Inferior parietal cortex (tissue), 1 donor: ENCODE measurements at regions not wholly inside any gene's neighbourhood (a gene's known extent, or its start where the extent isn't known, plus 50 kb on each side); places are given as distances from the start of the nearest gene placed in this dataset.
"Not testable (repeated sequence)": the region's sequence is repeated elsewhere in the genome, so short reads cannot be mapped to it uniquely, and the experiment has no call there.

Experiments used
- DNase-seq: peaks from one replicate; pipeline ENCODE4 v3.0.0-alpha.2; 2016; ENCODE audit errors: extremely low spot score

DNA sequence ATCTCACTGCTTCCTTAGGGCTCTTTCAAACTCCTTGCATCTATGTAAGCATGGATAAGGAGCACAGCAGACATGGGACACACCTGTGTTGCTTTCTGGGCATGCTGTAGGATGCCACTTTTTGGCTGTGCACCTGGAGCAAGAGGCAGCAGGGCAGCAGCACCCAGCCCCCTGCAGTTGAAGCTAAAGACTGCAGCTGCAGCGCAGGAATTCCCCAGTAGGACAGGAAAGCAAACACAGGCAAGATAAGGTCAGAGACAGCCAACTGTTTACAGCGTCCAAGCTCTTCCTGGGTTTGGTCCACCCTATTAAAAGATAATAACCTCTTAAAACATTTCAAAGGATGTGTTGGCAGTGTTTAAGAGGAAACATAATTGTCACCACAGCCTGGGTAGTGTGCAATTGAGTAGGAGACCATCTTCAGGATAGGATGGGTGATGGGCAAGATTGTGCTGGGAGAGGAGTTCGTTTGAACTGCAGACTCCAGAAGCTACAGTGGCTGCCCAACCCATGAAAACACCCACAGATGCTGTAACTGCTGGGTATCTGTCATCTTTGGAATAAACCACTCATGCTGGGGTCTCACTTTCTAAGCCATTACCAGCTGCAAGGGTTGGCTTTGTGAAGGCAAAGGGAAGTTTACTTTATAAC, 242.3 kb upstream of the PLGLB1 start:
- not testable (repeated sequence) for DNase-seq

DNA sequence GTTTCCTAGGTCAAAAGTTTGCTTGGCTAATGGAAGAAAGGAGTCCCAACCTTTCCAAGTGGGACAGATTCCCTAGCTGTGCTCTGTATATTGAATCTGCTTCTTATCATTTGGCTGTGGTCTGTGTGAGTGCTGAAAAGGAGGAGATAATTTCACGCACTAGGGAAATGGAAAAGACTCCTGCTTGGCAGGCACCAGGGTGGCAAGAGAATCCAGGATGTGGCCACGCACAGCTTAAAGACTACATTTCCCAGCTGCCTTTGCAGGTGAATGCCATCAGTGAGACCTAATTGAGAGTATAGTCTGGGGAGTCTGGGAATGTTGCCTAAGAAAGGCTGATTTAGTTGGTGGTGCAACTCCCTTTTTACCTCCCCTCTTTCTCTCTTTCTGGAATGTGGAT, 253.5 kb upstream of the PLGLB1 start:
- DNase-seq: not testable (repeated sequence)

GRCh38 chr2:87275974-87276629, 254.5 kb upstream of the PLGLB1 start:
- not testable (repeated sequence) for DNase-seq

GRCh38 chr2:87276673-87277072, 255.0 kb upstream of the PLGLB1 start:
- not testable (repeated sequence) for DNase-seq

GRCh38 chr2:87277734-87278133, 256.1 kb upstream of the PLGLB1 start:
- not testable (repeated sequence) for DNase-seq

DNA sequence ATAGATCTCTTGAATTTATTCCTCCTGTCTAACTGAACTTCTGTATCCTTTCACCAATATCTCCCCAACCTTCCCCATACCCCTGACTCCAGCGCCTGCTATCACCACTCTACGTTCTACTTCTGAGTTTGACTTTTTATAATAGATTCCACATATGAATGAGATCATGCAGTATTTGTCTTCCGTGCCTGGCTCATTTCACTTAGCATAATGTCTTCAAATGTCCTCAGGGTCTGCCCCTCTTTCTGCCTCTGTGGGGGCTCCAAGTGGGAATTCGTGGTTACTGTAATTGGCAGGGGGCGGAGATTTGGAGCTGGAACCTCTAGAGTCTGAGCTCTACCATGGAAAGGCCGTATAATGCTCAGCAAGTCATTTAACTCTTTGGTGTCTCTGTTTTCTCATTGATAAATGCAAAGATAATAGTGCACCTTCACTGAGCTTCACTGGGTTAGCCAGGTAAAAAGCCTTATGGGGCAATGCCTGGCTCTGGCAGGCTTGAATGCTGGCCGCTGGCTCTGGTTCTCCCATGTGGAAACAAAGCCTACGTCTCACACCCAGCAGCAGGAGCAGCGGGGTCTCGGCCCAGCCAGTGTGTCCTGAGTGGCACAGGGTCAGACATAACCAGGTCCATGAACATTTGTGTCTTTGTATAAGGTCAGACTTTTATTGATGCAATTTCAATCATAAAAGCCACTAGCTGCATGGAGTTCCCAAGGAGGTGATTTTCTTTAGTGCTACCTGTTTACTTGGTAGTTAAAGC, 259.1 kb upstream of the PLGLB1 start:
- not testable (repeated sequence) for DNase-seq

GRCh38 chr2:87283735-87284470, 262.3 kb upstream of the PLGLB1 start:
- not testable (repeated sequence) for DNase-seq

GRCh38 chr2:87284471-87284772, 262.8 kb upstream of the PLGLB1 start:
- not testable (repeated sequence) for DNase-seq

GRCh38 chr2:87285139-87285538, 263.5 kb upstream of the PLGLB1 start:
- DNase-seq: not testable (repeated sequence)

DNA sequence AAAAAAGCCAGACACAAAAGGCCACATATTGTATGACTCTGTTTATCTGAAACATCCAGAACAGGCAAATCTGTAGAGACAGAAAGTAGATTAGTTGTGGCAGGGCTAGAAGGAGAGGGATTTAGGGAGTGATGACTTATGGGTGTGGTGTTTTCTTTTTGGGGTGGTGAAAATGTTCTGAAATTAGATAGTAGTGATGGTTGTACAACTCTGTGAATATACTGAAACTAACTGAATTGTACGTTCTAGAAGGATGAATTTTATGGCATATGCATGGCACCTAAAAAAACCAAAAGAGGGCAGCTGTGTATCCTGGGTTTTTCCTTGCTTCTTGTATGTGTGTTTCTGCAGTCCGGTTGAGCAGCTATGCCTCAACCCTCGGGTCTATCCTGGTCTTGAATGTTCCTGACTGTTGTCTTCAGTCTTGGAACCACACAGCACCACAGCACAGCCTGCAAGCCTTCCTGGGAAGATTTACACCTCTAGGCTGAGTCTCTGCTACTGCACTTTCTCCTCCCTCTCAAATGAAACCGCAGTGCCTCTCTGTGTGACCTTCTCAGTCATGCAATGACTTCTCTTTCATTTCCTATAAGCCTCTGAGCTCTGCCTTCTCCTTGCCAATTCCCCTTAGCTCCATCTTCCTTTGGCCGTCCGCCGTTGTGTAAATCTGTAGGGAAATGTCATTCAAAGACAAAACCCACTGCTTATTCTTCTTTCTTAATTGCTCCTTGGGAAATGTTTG, 269.1 kb upstream of the PLGLB1 start:
- not testable (repeated sequence) for DNase-seq

DNA sequence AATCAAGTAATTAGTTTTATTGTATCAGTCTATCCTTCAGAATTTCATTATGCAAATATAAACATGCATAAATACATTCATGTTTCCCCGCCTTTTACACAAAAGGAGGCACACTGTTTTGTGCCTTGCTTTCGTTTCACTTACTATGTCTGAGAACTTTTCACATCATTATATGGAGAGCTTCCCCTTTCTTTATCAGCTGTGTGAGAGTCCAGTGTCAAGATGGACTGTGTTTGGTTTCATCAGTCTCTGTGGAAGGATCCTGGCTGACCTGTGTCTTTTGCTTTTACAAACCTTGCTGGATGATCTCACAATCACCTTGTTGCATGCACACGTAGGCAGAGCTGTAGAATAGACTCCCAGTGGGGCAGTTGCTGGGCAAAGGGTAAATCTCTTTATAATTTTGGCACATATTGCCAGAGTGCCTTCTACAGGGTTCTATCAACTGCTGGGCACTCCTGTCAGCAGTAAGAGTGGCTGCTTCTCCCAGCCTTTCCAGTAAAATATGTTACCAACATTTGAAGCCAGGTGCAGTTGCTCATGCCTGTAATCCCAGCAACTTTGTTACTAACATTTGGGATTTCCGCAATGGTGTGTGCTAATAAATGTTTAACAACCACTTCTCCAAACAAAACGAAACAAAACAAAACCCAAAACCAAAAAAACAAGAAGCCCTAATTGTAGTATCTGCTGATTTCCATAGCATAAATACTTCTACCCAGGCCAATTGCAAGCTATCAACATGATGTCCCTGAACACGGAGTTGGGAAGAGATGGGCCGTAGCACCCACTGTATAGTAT, 270.0 kb upstream of the PLGLB1 start:
- DNase-seq: not testable (repeated sequence)

GRCh38 chr2:87293931-87294594, 272.4 kb upstream of the PLGLB1 start:
- DNase-seq: not testable (repeated sequence)

DNA sequence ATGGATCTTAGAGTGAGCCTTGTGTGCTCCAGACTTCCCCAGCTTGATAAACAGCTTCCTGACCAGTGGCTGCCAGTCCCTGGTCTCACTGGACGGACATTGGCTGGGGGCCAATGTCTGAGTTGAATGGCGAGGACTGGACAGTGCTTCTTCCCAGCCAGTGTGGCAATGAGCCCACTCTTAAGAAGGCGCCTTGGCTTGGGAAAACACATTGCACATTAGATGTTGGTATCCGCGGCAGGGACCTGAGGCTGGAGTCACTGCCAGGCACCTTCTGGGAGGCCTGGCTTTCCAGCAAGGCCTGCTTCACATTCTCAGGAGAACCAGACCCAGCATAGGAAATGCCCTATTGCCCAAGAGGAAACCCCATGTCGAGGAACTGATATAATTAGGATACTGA, 273.5 kb upstream of the PLGLB1 start:
- DNase-seq: not testable (repeated sequence)

DNA sequence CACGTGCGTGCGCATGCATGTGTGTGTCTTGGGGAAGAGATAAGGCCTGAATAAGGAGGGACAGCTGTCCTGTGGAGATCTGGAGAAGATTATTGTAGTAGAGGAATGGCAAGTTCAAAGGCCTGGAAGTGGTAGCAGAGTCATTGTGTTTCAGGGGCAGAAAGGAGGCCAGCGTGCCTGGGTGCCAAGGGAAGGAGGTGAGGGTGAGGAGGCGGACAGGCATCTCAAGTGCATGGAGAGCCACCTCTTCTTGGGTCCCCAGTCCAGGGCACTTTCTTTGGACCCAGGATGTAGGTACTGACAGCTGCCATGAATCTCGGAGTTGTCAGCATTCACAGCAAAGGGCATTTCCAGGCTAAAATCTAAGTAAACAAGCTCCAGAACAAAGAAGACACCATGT, 279.7 kb upstream of the PLGLB1 start:
- not testable (repeated sequence) for DNase-seq

- not testable (repeated sequence) for DNase-seq
These were observed 280.2 kb upstream of the PLGLB1 start for GRCh38 chr2:87301871-87302270.

DNA sequence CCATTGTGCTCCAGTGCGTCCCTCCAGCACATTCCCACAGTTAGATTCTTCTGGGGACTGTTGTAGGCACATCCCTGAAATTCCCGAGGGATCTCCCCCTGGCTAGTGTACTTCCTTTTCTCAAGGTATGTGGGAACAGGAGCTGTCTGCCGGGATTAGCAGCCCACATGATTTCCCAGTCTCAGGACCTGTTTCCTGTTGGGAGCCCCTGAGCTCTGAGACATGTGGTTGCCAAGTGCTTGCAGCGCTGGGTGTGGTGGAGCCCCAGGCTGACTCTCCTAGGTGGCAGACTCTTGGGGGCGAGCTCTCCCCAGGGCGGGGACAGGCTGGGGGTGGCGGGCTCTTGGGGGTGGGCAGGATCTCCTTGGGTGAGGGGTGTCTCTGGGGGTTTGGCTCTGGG, 287.0 kb upstream of the PLGLB1 start:
- not testable (repeated sequence) for DNase-seq

GRCh38 chr2:87309785-87310184, 288.1 kb upstream of the PLGLB1 start:
- not testable (repeated sequence) for DNase-seq

GRCh38 chr2:87311896-87312441, 290.3 kb upstream of the PLGLB1 start:
- not testable (repeated sequence) for DNase-seq

DNA sequence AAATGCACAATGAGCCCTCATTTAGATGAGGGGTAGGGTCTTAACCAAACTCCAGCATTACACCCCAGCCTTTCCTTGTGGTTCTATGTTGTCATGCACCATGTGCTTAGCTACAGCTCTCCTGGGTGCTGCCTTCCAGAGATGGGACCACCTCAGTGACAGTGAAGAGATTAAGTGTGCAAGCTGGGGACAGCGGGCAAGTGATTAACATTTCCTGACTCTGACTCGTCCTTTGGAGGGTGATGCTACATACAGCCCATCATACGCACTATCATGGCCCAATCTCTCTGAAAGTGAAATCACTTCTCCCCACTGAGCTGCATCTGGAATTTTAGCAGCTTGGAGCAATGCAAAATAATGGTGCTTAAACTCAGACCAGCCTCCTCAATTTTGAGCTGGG, 293.0 kb upstream of the PLGLB1 start:
- DNase-seq: not testable (repeated sequence)
